ENCODE measurements at regions not wholly inside any gene's neighbourhood (a gene's known extent, or its start where the extent isn't known, plus 50 kb on each side); places are given as distances from the start of the nearest gene placed in this dataset.

- DNase-seq (no peak), ATAC-seq (no peak)
- Histone ChIP-seq H3K27ac (peak overlapping the region in 2 of 3 donors; percentile 45 to 81), H3K4me1 (peaks cover 0 to 10% (median 3%) of the 10 kb centered on the region in 4 donors), H3K27me3 (no peaks in the 10 kb centered on the region), H3K4me3 (no peak overlapping the region), H3K36me3 (no peaks in the 10 kb centered on the region), H3K9me3 (no peaks in the 10 kb centered on the region)
- intact Hi-C loops (cut with DNase I): no loop called here
- no peak for TF ChIP-seq CTCF (IDR thresholded peaks at IDR 0.05)
- TF ChIP-seq POLR2A (IDR thresholded peaks at IDR 0.05): no peak
- 90% methylated on average over 5 of the region's 5 CpGs for WGBS (ENCODE audit: insufficient coverage, low coverage, low lambda C conversion rate, missing lambda C conversion rate)
Measured at GRCh38 chr5:54743581-54743980, 226.0 kb downstream of the SNX18 start.

- WGBS (ENCODE audit: insufficient coverage, low coverage, low lambda C conversion rate, missing lambda C conversion rate): 12% methylated on average over 7 of the region's 7 CpGs
- intact Hi-C loops (cut with DNase I): no loop called here
- peaks cover 0 to 10% (median 3%) of the 10 kb centered on the region in 4 donors for H3K4me1 ChIP-seq
- no peak overlapping the region for H3K27ac ChIP-seq
- no peaks in the 10 kb centered on the region for H3K36me3 ChIP-seq
- no peaks in the 10 kb centered on the region for H3K9me3 ChIP-seq
- no peak overlapping the region for H3K4me3 ChIP-seq
- H3K27me3 ChIP-seq: no peaks in the 10 kb centered on the region
- no peak for TF ChIP-seq POLR2A (IDR thresholded peaks at IDR 0.05)
- peak in 2 of 4 donors; percentile 31 to 38 for TF ChIP-seq CTCF (IDR thresholded peaks at IDR 0.05)
- ATAC-seq: peak; percentile 66 to 75 (median 71)
- peak in 1 of 3 donors; percentile 58 for DNase-seq
Measured at GRCh38 chr5:54742417-54742891, 224.9 kb downstream of the SNX18 start.

- 93% methylated on average over 6 of the region's 6 CpGs for WGBS (ENCODE audit: insufficient coverage, low coverage, low lambda C conversion rate, missing lambda C conversion rate)
- no peak for DNase-seq
- no peaks in the 10 kb centered on the region for H3K27me3 ChIP-seq
- no peak overlapping the region for H3K4me3 ChIP-seq
- H3K9me3 ChIP-seq: no peaks in the 10 kb centered on the region
- no peaks in the 10 kb centered on the region for H3K36me3 ChIP-seq
- TF ChIP-seq POLR2A (IDR thresholded peaks at IDR 0.05) (no peak), CTCF (IDR thresholded peaks at IDR 0.05) (no peak)
- intact Hi-C loops (cut with DNase I): no loop called here
- ATAC-seq: no peak
- peaks cover 0 to 10% (median 3%) of the 10 kb centered on the region in 4 donors for H3K4me1 ChIP-seq
- no peak overlapping the region for H3K27ac ChIP-seq
Measured at GRCh38 chr5:54741711-54742110, 224.2 kb downstream of the SNX18 start.

- intact Hi-C loops (cut with DNase I): no loop called here
- Histone ChIP-seq H3K27ac (no peak overlapping the region), H3K27me3 (no peaks in the 10 kb centered on the region), H3K4me3 (no peak overlapping the region), H3K36me3 (no peaks in the 10 kb centered on the region), H3K9me3 (no peaks in the 10 kb centered on the region), H3K4me1 (peaks cover 0 to 10% (median 3%) of the 10 kb centered on the region in 4 donors)
- ATAC-seq (no peak), DNase-seq (no peak)
- TF ChIP-seq POLR2A (IDR thresholded peaks at IDR 0.05) (no peak), CTCF (IDR thresholded peaks at IDR 0.05) (no peak)
- 78% methylated on average over 5 of the region's 5 CpGs for WGBS (ENCODE audit: insufficient coverage, low coverage, low lambda C conversion rate, missing lambda C conversion rate)
Measured at GRCh38 chr5:54740141-54740540, 222.6 kb downstream of the SNX18 start.

- Histone ChIP-seq H3K27me3 (no peaks in the 10 kb centered on the region), H3K36me3 (no peaks in the 10 kb centered on the region), H3K4me3 (no peak overlapping the region), H3K9me3 (no peaks in the 10 kb centered on the region), H3K4me1 (peaks cover 0 to 10% (median 3%) of the 10 kb centered on the region in 4 donors), H3K27ac (no peak overlapping the region)
- no peak for ATAC-seq
- no peak for TF ChIP-seq CTCF (IDR thresholded peaks at IDR 0.05)
- TF ChIP-seq POLR2A (IDR thresholded peaks at IDR 0.05): no peak
- intact Hi-C loops (cut with DNase I): no loop called here
- WGBS (ENCODE audit: insufficient coverage, low coverage, low lambda C conversion rate, missing lambda C conversion rate): 83% methylated on average over 2 of the region's 2 CpGs
- DNase-seq: no peak
Measured at GRCh38 chr5:54739371-54739770, 221.8 kb downstream of the SNX18 start.

Measured in right lobe of liver (tissue), 6 donors.